GM12878 (cell line): ENCODE measurements at regions not wholly inside any gene's neighbourhood (a gene's known extent, or its start where the extent isn't known, plus 50 kb on each side); places are given as distances from the start of the nearest gene placed in this dataset.

Experiments used
- ATAC-seq: fragments of 200-7000 bp; cut with Tn5 transposase; 3 replicates; pipeline ENCODE4 v1.9.1; 2020; ENCODE audit warnings: mild to moderate bottlenecking, moderate library complexity
- BruUV-seq: library from RNA; stranded (reverse); fragments of 400-500 nt; replicated peaks from 2 replicates; lab custom pipeline; 2021; lab: Mats Ljungman, UMichigan
- CTCF ChIA-PET: fragments of 300-600 bp; sonication (Branson Sonifier 250); formaldehyde crosslinking; extraction: SDS; loops from one replicate; lab custom pipeline; 2021; ENCODE audit warnings: inconsistent platforms; lab: Yijun Ruan, JAX
- POLR2A ChIA-PET: fragments of 350-600 bp; formaldehyde crosslinking; extraction: SDS; loops from one replicate; lab custom pipeline; 2021; ENCODE audit warnings: inconsistent platforms; lab: Charles Lee
- RAD21 ChIA-PET: fragments of 300-600 bp; sonication (Branson Sonifier 250); formaldehyde crosslinking; loops from one replicate; lab custom pipeline; 2023; ENCODE audit warnings: antibody characterized with exemption; ENCODE audit not compliant: unreplicated experiment; lab: Charles Lee
- SMC1A ChIA-PET: fragments of 300-600 bp; sonication (Branson Sonifier 250); formaldehyde crosslinking; loops from one replicate; lab custom pipeline; 2023; ENCODE audit not compliant: unreplicated experiment, uncharacterized antibody; lab: Charles Lee
- DNase-seq: peaks from one replicate; pipeline ENCODE4 v3.0.0-alpha.2; 2011; ENCODE audit warnings: low read depth, low spot score
- FAIRE-seq: peaks from 3 replicates; lab custom pipeline; 2011; peaks lifted over from hg19 to GRCh38; lab: Jason Lieb, UNC
- H2AFZ ChIP-seq: 2 replicates; pipeline ENCODE4 v1.6.0; 2011; ENCODE audit warnings: low read depth, low read length, control low read depth; ENCODE audit not compliant: control insufficient read depth
- H3K27ac ChIP-seq: 2 replicates; pipeline ENCODE4 v1.5.1; 2011; ENCODE audit warnings: control low read depth; ENCODE audit not compliant: control insufficient read depth, insufficient read depth
- H3K27me3 ChIP-seq, 2 experiments: replicated peaks in 1 of 2; 2 replicates each; pipeline versions ENCODE4 v1.6.0 to v1.6.1; 2011; ENCODE audit warnings: low read length in 1 of 2; ENCODE audit not compliant: control insufficient read depth in 2 of 2, insufficient read depth in 2 of 2
- H3K36me3 ChIP-seq, 2 experiments: 2 replicates each; pipeline ENCODE4 v1.5.1; 2011; ENCODE audit warnings: low read length in 1 of 2; ENCODE audit not compliant: control insufficient read depth in 2 of 2, insufficient read depth in 2 of 2
- H3K4me1 ChIP-seq: 2 replicates; pipeline ENCODE4 v1.6.1; 2011; ENCODE audit warnings: mild to moderate bottlenecking, low read length, moderate library complexity, mixed read lengths; ENCODE audit not compliant: control insufficient read depth, insufficient read depth
- H3K4me2 ChIP-seq: 2 replicates; pipeline ENCODE4 v1.6.0; 2011; ENCODE audit warnings: control low read depth; ENCODE audit not compliant: control insufficient read depth, insufficient read depth
- H3K4me3 ChIP-seq: fragments of 200-600 bp; sonication (generic); 2 replicates; pipeline ENCODE4 v1.5.1; 2016
- H3K79me2 ChIP-seq: 2 replicates; pipeline ENCODE4 v1.6.0; 2011; ENCODE audit warnings: low read length; ENCODE audit not compliant: control insufficient read depth, insufficient read depth
- H3K9ac ChIP-seq: 2 replicates; pipeline ENCODE4 v1.8.0; 2011; ENCODE audit warnings: low read length, control low read depth, mixed read lengths; ENCODE audit not compliant: control insufficient read depth, insufficient read depth
- H3K9me3 ChIP-seq: replicated peaks from 3 replicates; pipeline ENCODE4 v1.5.1; 2011; ENCODE audit warnings: mild to moderate bottlenecking, low read length; ENCODE audit not compliant: control insufficient read depth, insufficient read depth
- H4K20me1 ChIP-seq: 2 replicates; pipeline ENCODE4 v1.6.0; 2011; ENCODE audit not compliant: control insufficient read depth, insufficient read depth
- ATF2 ChIP-seq: IDR thresholded peaks from 2 replicates; pipeline ENCODE4 v1.6.1; 2012; ENCODE audit warnings: low read length, inconsistent platforms
- ATF3 ChIP-seq: IDR thresholded peaks from 2 replicates; pipeline ENCODE4 v1.6.1; 2011; ENCODE audit warnings: low read depth, mild to moderate bottlenecking, low read length, moderate library complexity, borderline replicate concordance; ENCODE audit errors: extremely low read depth
- ATF7 ChIP-seq: fragments of 450-650 bp; IDR thresholded peaks from 2 replicates; pipeline ENCODE4 v1.6.1; 2016; ENCODE audit warnings: low read depth, mild to moderate bottlenecking
- CEBPZ ChIP-seq: fragments of 150-350 bp; IDR thresholded peaks from 2 replicates; pipeline ENCODE4 v1.6.1; 2016; ENCODE audit warnings: low read depth, low read length
- CREB1 ChIP-seq: IDR thresholded peaks from 2 replicates; pipeline ENCODE4 v1.6.1; 2012; ENCODE audit warnings: low read depth, mild to moderate bottlenecking, inconsistent platforms
- EGR1 ChIP-seq, 2 experiments: IDR thresholded peaks; 1 replicate in 1 of 2; 2 replicates in 1 of 2; pipeline ENCODE4 v1.6.1; 2011 to 2012; ENCODE audit warnings: low read depth in 2 of 2, low read length in 2 of 2, borderline replicate concordance in 1 of 2, mild to moderate bottlenecking in 1 of 2, moderate library complexity in 1 of 2
- EP300 ChIP-seq, 2 experiments: fragments of 150-350 bp in 1 of 2; IDR thresholded peaks; 2 replicates each; pipeline ENCODE4 v1.6.1; 2011 to 2012; ENCODE audit warnings: low read depth in 2 of 2, low read length in 2 of 2, borderline replicate concordance in 1 of 2, improper control_type of control experiment in 1 of 2, inconsistent platforms in 1 of 2; ENCODE audit not compliant: control insufficient read depth in 1 of 2
- GABPA ChIP-seq: IDR thresholded peaks from 2 replicates; pipeline ENCODE4 v1.6.1; 2014; ENCODE audit warnings: antibody characterized with exemption, low read depth, mild to moderate bottlenecking, inconsistent platforms
- HDAC2 ChIP-seq: fragments of 200-600 bp; sonication (generic); IDR thresholded peaks from 2 replicates; pipeline ENCODE4 v1.6.1; 2017
- LARP7 ChIP-seq: fragments of 450-650 bp; IDR thresholded peaks from 2 replicates; pipeline ENCODE4 v1.6.1; 2017; ENCODE audit warnings: mild to moderate bottlenecking
- MYB ChIP-seq: fragments of 150-350 bp; IDR thresholded peaks from 2 replicates; pipeline ENCODE4 v1.6.1; 2014; ENCODE audit warnings: mild to moderate bottlenecking, low read depth, low read length, borderline replicate concordance
- NFYB ChIP-seq: IDR thresholded peaks from 2 replicates; pipeline ENCODE4 v1.6.1; 2011; ENCODE audit warnings: low read depth, mild to moderate bottlenecking, low read length, improper control_type of control experiment, moderate library complexity; ENCODE audit not compliant: insufficient read depth
- TARDBP ChIP-seq: IDR thresholded peaks from 2 replicates; pipeline ENCODE4 v1.6.1; 2016; ENCODE audit warnings: borderline replicate concordance
- USF2 ChIP-seq: IDR thresholded peaks from 2 replicates; pipeline ENCODE4 v1.6.1; 2011; ENCODE audit warnings: low read depth, low read length, improper control_type of control experiment, borderline replicate concordance
- YY1 ChIP-seq: IDR thresholded peaks from 2 replicates; pipeline ENCODE4 v1.6.1; 2011; ENCODE audit warnings: low read depth, mild to moderate bottlenecking, low read length
- WGBS: methylation state at CpG from one replicate; pipeline ENCODE4 v1.1.6; 2016; ENCODE audit warnings: low lambda C conversion rate; ENCODE audit not compliant: insufficient replicate concordance, insufficient coverage; ENCODE audit errors: missing lambda C conversion rate; 5-methylcytosine and 5-hydroxymethylcytosine counted together
- in situ Hi-C: fragments of 300-500 bp; cut with MboI; formaldehyde crosslinking; loops from 9 replicates; pipeline ENCODE4 v1.14.3; 2018; ENCODE audit warnings: mixed read lengths
- intact Hi-C: fragments of 100-400 bp; cut with micrococcal nuclease; formaldehyde crosslinking; loops from one replicate; pipeline ENCODE4 v1.14.2; 2022; ENCODE audit not compliant: unreplicated experiment

- TF ChIP-seq ATF3 (no peak), EP300 (IDR thresholded peaks at IDR 0.05; ENCODE audit: borderline replicate concordance in 1 of 2, control insufficient read depth in 1 of 2, low read depth in 2 of 2, low read length in 2 of 2) (no peak), CEBPZ (no peak)
Observed at GRCh38 chrX:46327566-46328115, 217.6 kb downstream of the ZNF674 start (continued).

- WGBS = 28% methylated on average over 3 of the region's 3 CpGs
- RAD21 ChIA-PET = no interaction called here
- in situ Hi-C loops = no loop called here
- no peak overlapping the region for H3K9ac ChIP-seq
- H3K4me3 ChIP-seq = no peak overlapping the region
- no peaks in the 10 kb centered on the region for H3K4me1 ChIP-seq
- no peaks in the 10 kb centered on the region for H3K27me3 ChIP-seq
- CTCF ChIA-PET = no interaction called here
- H3K79me2 ChIP-seq = no peaks in the 10 kb centered on the region
- POLR2A ChIA-PET = no interaction called here
- no peaks in the 10 kb centered on the region for H3K36me3 ChIP-seq
- SMC1A ChIA-PET = no interaction called here
- no peak for FAIRE-seq
- H3K9me3 ChIP-seq = no peaks in the 10 kb centered on the region
- no peak overlapping the region for H2AFZ ChIP-seq
- BruUV-seq = no TSS peak
- no peak for DNase-seq
- H3K4me2 ChIP-seq = no peak overlapping the region
- H3K27ac ChIP-seq = no peak overlapping the region
- ATAC-seq = no peak
- no peaks in the 10 kb centered on the region for H4K20me1 ChIP-seq
- intact Hi-C loops = no loop called here
- TF ChIP-seq YY1 (no peak), ATF2 (no peak), CREB1 (no peak), EGR1 (IDR thresholded peaks at IDR 0.05; ENCODE audit: borderline replicate concordance in 1 of 2, low read depth in 2 of 2, low read length in 2 of 2) (no peak), NFYB (no peak), LARP7 (no peak), HDAC2 (no peak), USF2 (no peak), MYB (no peak), GABPA (no peak), TARDBP (no peak), ATF7 (no peak)
Observed at GRCh38 chrX:46326161-46326560, 219.1 kb downstream of the ZNF674 start.
